Ovary (tissue), 7 donors: ENCODE measurements at regions not wholly inside any gene's neighbourhood (a gene's known extent, or its start where the extent isn't known, plus 50 kb on each side); places are given as distances from the start of the nearest gene placed in this dataset.

Experiments
- DNase-seq, 5 donors: peaks; one replicate each; pipeline ENCODE4 v3.0.0-alpha.2; 2019 to 2020
- H3K27ac ChIP-seq, 2 donors: fragments of 200-600 bp; one replicate each; pipeline versions ENCODE4 v1.5.1 to v1.8.0; 2019 to 2022
- H3K27me3 ChIP-seq: fragments of 200-600 bp; one replicate; pipeline ENCODE4 v1.8.0; 2022
- H3K36me3 ChIP-seq: fragments of 200-600 bp; sonication (generic); one replicate; pipeline ENCODE4 v1.5.1; 2019
- H3K4me1 ChIP-seq: one replicate; pipeline ENCODE4 v1.8.1; 2013; ENCODE audit warnings: mild to moderate bottlenecking, moderate library complexity; ENCODE audit not compliant: insufficient read depth
- H3K4me3 ChIP-seq: fragments of 200-600 bp; sonication (generic); one replicate; pipeline ENCODE4 v1.5.1; 2017
- H3K9me3 ChIP-seq, 2 donors: fragments of 200-600 bp in 1 of 2; sonication (generic) in 1 of 2; one replicate each; pipeline versions ENCODE4 v1.5.1 to v1.8.1; 2013 to 2019; ENCODE audit warnings: mild to moderate bottlenecking in 1 of 2, moderate library complexity in 1 of 2
- EP300 ChIP-seq: sonication (generic); formaldehyde crosslinking; IDR thresholded peaks from one replicate; pipeline ENCODE4 v1.6.1; 2017; ENCODE audit warnings: antibody characterized with exemption
- POLR2A ChIP-seq: fragments of 450-650 bp; IDR thresholded peaks from one replicate; pipeline ENCODE4 v1.6.1; 2017; ENCODE audit warnings: antibody characterized with exemption, mild to moderate bottlenecking, moderate library complexity
- WGBS, 3 donors: extraction: QIAGEN DNeasy Blood & Tissue Kit in 1 of 3; methylation state at CpG; one replicate each; pipeline versions ENCODE4 v1.1.5 to v1.1.7; 2013 to 2017; 5-methylcytosine and 5-hydroxymethylcytosine counted together
- intact Hi-C, 4 donors: fragments of 100-400 bp; cut with DNase I; formaldehyde crosslinking; loops; one replicate each; pipeline versions ENCODE4 v1.11.0 to v1.15.1; 2022 to 2023
- TF ChIP-seq, protein P1 (sequence below), 3 donors: fragments of 450-650 bp in 2 of 3; fragments of 200-600 bp in 1 of 3; IDR thresholded peaks; one replicate each; pipeline versions ENCODE4 v1.5.1 to v1.8.0; 2016 to 2022; ENCODE audit warnings: antibody characterized with exemption in 3 of 3, mild to moderate bottlenecking in 1 of 3
- donor health status: DM: no; HTN: no; CAD: no; lungs with moderate emphysema.
- donor health status: DM: no; HTN: no; CAD: no.
- donor health status: Bipolar disorder and iron deficiency.
- donor health status: DM: no; HTN: no; CAD: no.
- donor health status: DM: yes; HTN: yes; CAD: no.

GRCh38 chr10:118835682-118836326, 81.0 kb upstream of the CACUL1 start:
- no peak overlapping the region for H3K4me3 ChIP-seq
- intact Hi-C loops = no loop called here
- no peaks in the 10 kb centered on the region for H3K9me3 ChIP-seq
- no peaks in the 10 kb centered on the region for H3K36me3 ChIP-seq
- no peaks in the 10 kb centered on the region for H3K4me1 ChIP-seq
- no peak for TF ChIP-seq POLR2A
- no peak for TF ChIP-seq EP300
- TF ChIP-seq, protein P1, sequence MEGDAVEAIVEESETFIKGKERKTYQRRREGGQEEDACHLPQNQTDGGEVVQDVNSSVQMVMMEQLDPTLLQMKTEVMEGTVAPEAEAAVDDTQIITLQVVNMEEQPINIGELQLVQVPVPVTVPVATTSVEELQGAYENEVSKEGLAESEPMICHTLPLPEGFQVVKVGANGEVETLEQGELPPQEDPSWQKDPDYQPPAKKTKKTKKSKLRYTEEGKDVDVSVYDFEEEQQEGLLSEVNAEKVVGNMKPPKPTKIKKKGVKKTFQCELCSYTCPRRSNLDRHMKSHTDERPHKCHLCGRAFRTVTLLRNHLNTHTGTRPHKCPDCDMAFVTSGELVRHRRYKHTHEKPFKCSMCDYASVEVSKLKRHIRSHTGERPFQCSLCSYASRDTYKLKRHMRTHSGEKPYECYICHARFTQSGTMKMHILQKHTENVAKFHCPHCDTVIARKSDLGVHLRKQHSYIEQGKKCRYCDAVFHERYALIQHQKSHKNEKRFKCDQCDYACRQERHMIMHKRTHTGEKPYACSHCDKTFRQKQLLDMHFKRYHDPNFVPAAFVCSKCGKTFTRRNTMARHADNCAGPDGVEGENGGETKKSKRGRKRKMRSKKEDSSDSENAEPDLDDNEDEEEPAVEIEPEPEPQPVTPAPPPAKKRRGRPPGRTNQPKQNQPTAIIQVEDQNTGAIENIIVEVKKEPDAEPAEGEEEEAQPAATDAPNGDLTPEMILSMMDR (IDR thresholded peaks at IDR 0.05) = no peak
- no peak overlapping the region for H3K27ac ChIP-seq
- DNase-seq = peak in 2 of 5 donors; percentile 29 to 45
- 43 to 53% (median 48%) methylated on average over 3 of the region's 3 CpGs for WGBS, 3 donors
- no peaks in the 10 kb centered on the region for H3K27me3 ChIP-seq

DNA sequence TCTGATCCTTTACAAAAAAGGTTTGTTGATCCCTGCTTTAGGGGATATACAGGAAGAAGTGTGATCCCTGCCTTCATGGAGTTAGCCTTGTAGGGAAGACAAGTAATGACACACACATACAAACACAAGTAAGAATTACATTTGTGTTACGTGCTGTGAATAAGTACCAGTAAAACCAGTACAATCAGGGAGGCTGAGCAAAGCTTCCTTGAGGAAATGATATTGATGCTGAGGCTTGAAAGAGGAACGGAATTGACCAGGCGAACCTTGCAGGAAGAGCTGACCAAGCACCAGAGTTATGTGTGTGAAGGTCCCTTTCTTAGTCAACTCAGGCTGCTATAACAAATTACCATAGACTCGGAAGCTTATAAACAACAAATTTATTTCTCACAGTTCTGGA, 83.6 kb upstream of the CACUL1 start:
- Histone ChIP-seq H3K27me3 (no peaks in the 10 kb centered on the region), H3K4me3 (no peak overlapping the region), H3K9me3 (no peaks in the 10 kb centered on the region), H3K27ac (no peak overlapping the region), H3K36me3 (no peaks in the 10 kb centered on the region), H3K4me1 (no peaks in the 10 kb centered on the region)
- no peak for DNase-seq
- intact Hi-C loops = no loop called here
- WGBS, 3 donors = 85 to 93% (median 88%) methylated on average over 4 of the region's 4 CpGs
- TF ChIP-seq EP300 = no peak
- TF ChIP-seq POLR2A = no peak
- TF ChIP-seq, protein P1 (IDR thresholded peaks at IDR 0.05) = no peak

- WGBS, 3 donors = 75 to 93% (median 80%) methylated on average over 3 of the region's 3 CpGs
- Histone ChIP-seq H3K27me3 (no peaks in the 10 kb centered on the region), H3K4me1 (no peaks in the 10 kb centered on the region), H3K27ac (no peak overlapping the region), H3K9me3 (no peaks in the 10 kb centered on the region), H3K4me3 (no peak overlapping the region), H3K36me3 (no peaks in the 10 kb centered on the region)
- TF ChIP-seq, protein P1 (IDR thresholded peaks at IDR 0.05) = no peak
- TF ChIP-seq POLR2A = no peak
- no peak for TF ChIP-seq EP300
- intact Hi-C loops = no loop called here
- no peak for DNase-seq
Measured at GRCh38 chr10:118839348-118839747, 84.6 kb upstream of the CACUL1 start.

- no peak overlapping the region for H3K27ac ChIP-seq
- no peak overlapping the region for H3K4me3 ChIP-seq
- DNase-seq = no peak
- H3K36me3 ChIP-seq = no peaks in the 10 kb centered on the region
- intact Hi-C loops = no loop called here
- 81 to 82% (median 82%) methylated on average over 12 of the region's 12 CpGs for WGBS, 3 donors
- H3K27me3 ChIP-seq = no peaks in the 10 kb centered on the region
- H3K4me1 ChIP-seq = no peaks in the 10 kb centered on the region
- no peaks in the 10 kb centered on the region for H3K9me3 ChIP-seq
- TF ChIP-seq, protein P1 (IDR thresholded peaks at IDR 0.05) = no peak
- TF ChIP-seq POLR2A (no peak), EP300 (no peak)
Measured at GRCh38 chr10:118840071-118840775, 85.5 kb upstream of the CACUL1 start.
